Mesendoderm (in vitro differentiated cells): ENCODE measurements at regions not wholly inside any gene's neighbourhood (a gene's known extent, or its start where the extent isn't known, plus 50 kb on each side); places are given as distances from the start of the nearest gene placed in this dataset.
"Not testable (repeated sequence)": the region's sequence is repeated elsewhere in the genome, so short reads cannot be mapped to it uniquely, and the experiment has no call there.

Experiments used
- DNase-seq: peaks from one replicate; pipeline ENCODE4 v3.0.0; 2013
- H2AK5ac ChIP-seq: 2 replicates; pipeline ENCODE4 v1.6.1; 2013; ENCODE audit warnings: low read length, inconsistent platforms
- H2BK120ac ChIP-seq: 2 replicates; pipeline ENCODE4 v1.6.1; 2013; ENCODE audit warnings: low read depth, mild to moderate bottlenecking, low read length, moderate library complexity, mixed read lengths
- H2BK15ac ChIP-seq: replicated peaks from 2 replicates; pipeline ENCODE4 v1.6.1; 2013; ENCODE audit warnings: low read depth, mild to moderate bottlenecking, moderate library complexity
- H2BK5ac ChIP-seq: 2 replicates; pipeline ENCODE4 v1.6.1; 2013; ENCODE audit warnings: low read length, inconsistent platforms
- H3K18ac ChIP-seq: 2 replicates; pipeline ENCODE4 v1.6.1; 2013; ENCODE audit warnings: mild to moderate bottlenecking, low read length, mixed read lengths
- H3K23ac ChIP-seq: one replicate; pipeline ENCODE4 v1.6.1; 2013; ENCODE audit warnings: low read length
- H3K27ac ChIP-seq: 2 replicates; pipeline ENCODE4 v1.5.1; 2013; ENCODE audit warnings: low read depth, mild to moderate bottlenecking, inconsistent platforms, low read length, moderate library complexity
- H3K27me3 ChIP-seq: 2 replicates; pipeline ENCODE4 v1.6.1; 2013; ENCODE audit warnings: low read length, control low read depth, mild to moderate bottlenecking, inconsistent platforms; ENCODE audit not compliant: insufficient read depth, poor library complexity
- H3K36me3 ChIP-seq: 2 replicates; pipeline ENCODE4 v1.6.1; 2013; ENCODE audit warnings: low read length, inconsistent platforms; ENCODE audit not compliant: control insufficient read depth, insufficient read depth
- H3K4ac ChIP-seq: one replicate; pipeline ENCODE4 v1.6.1; 2013; ENCODE audit warnings: low read depth, mild to moderate bottlenecking, low read length, moderate library complexity
- H3K4me1 ChIP-seq: 2 replicates; pipeline ENCODE4 v1.6.1; 2013; ENCODE audit warnings: low read depth, low read length, inconsistent platforms; ENCODE audit not compliant: control insufficient read depth
- H3K4me2 ChIP-seq: 2 replicates; pipeline ENCODE4 v1.6.1; 2013; ENCODE audit warnings: low read length
- H3K4me3 ChIP-seq: 2 replicates; pipeline ENCODE4 v1.5.1; 2013; ENCODE audit warnings: mild to moderate bottlenecking, low read length
- H3K56ac ChIP-seq: one replicate; pipeline ENCODE4 v1.6.1; 2013; ENCODE audit warnings: low read length
- H3K79me1 ChIP-seq: 2 replicates; pipeline ENCODE4 v1.6.1; 2013; ENCODE audit warnings: low read length, inconsistent platforms
- H3K79me2 ChIP-seq: 2 replicates; pipeline ENCODE4 v1.6.1; 2013; ENCODE audit warnings: mild to moderate bottlenecking, low read length; ENCODE audit not compliant: control insufficient read depth, insufficient read depth
- H3K9ac ChIP-seq: 2 replicates; pipeline ENCODE4 v1.6.1; 2013; ENCODE audit warnings: low read length, inconsistent platforms
- H4K5ac ChIP-seq: one replicate; pipeline ENCODE4 v1.6.1; 2013; ENCODE audit warnings: low read length
- H4K8ac ChIP-seq: one replicate; pipeline ENCODE4 v1.6.1; 2013; ENCODE audit warnings: low read depth, mild to moderate bottlenecking, control low read depth, low read length, moderate library complexity
- WGBS: extraction: QIAGEN DNeasy Blood & Tissue Kit; methylation state at CpG from one replicate; pipeline ENCODE4 v1.1.7; 2013; ENCODE audit warnings: low lambda C conversion rate, missing lambda C conversion rate; ENCODE audit not compliant: insufficient coverage; ENCODE audit errors: extremely low coverage; 5-methylcytosine and 5-hydroxymethylcytosine counted together

DNA sequence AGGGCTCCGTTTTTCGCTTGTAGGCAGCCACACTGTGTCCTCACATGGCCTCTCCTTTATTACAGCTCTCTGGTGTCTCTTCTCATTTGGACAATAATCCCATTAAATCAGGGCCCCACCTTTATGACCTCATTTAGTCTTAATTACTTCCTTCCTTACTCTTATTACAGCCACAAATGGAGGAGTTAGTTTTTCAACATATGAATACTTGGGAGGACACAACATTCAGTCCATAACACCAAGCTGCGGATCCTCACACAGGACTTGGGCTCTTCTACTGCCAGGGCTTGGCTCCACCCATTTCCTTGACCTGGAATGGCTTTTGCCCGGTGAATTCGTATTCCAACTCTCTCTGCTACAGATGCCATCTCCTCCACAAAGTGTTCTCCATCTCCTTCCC lies 74.3 kb upstream of the SLC7A14 start:
- Histone ChIP-seq H3K27ac (no peak overlapping the region), H3K4me1 (no peaks in the 10 kb centered on the region), H3K4ac (no peak overlapping the region), H3K27me3 (no peaks in the 10 kb centered on the region), H2BK15ac (no peak overlapping the region), H3K79me1 (no peaks in the 10 kb centered on the region), H2BK5ac (no peak overlapping the region), H2BK120ac (no peak overlapping the region), H2AK5ac (no peak overlapping the region), H3K9ac (no peak overlapping the region), H3K4me2 (no peak overlapping the region), H3K4me3 (no peak overlapping the region), H4K8ac (no peak overlapping the region), H3K56ac (no peak overlapping the region), H3K23ac (no peak overlapping the region), H3K36me3 (no peaks in the 10 kb centered on the region), H3K79me2 (no peaks in the 10 kb centered on the region), H4K5ac (no peak overlapping the region), H3K18ac (no peak overlapping the region)
- no CpG with 5 or more reads among the region's 5 CpGs for WGBS
- DNase-seq: no peak

DNA sequence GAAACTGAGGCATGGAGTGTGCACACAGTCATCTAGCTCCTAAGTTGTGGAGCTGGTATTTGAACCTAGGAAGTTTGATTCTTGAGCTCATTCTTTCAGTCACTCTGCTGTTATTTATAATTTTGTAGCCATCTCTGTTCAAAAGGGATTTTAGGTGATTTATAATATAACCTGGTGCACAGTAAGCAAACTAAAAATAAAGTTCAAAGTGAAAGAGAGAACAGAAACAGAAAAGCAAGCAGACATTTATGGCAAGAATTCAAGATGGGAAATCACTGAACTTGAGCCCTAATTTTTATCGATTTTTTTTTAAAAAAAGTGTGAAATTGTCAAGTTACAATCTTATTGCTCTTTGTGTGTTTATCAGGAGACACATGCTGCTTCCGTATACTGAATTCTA lies 71.4 kb upstream of the SLC7A14 start:
- no peaks in the 10 kb centered on the region for H3K36me3 ChIP-seq
- H2AK5ac ChIP-seq: no peak overlapping the region
- WGBS: no CpG with 5 or more reads among the region's 2 CpGs

DNA sequence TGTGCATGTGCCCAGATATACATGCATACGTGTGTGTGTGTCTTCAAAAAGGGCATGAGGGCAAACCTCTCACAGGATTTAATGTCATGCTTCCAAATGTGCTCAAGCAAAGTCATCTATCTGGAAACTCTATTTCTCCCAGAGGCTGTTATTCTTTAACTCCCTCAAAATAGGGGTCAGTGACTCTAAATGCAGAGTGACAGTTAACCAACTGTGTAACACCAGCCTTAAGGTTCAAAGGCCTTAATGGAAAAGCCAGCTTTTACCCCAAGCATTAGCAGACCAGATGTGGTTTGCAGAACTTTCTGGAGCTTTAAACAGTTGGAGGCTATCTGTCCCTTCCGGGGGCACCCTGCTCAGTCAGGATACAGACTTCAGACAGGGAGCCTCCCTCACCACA lies 70.4 kb upstream of the SLC7A14 start:
- H4K8ac ChIP-seq: no peak overlapping the region
- H3K4me2 ChIP-seq: no peak overlapping the region
- no peaks in the 10 kb centered on the region for H3K79me2 ChIP-seq
- no peaks in the 10 kb centered on the region for H3K27me3 ChIP-seq
- no peak overlapping the region for H3K4me3 ChIP-seq
- H2BK5ac ChIP-seq: no peak overlapping the region
- H3K36me3 ChIP-seq: no peaks in the 10 kb centered on the region
- no peak overlapping the region for H3K18ac ChIP-seq
- no CpG with 5 or more reads among the region's 2 CpGs for WGBS
- no peaks in the 10 kb centered on the region for H3K79me1 ChIP-seq
- H2BK15ac ChIP-seq: no peak overlapping the region
- no peak overlapping the region for H3K27ac ChIP-seq
- no peak overlapping the region for H3K9ac ChIP-seq
- H3K4ac ChIP-seq: no peak overlapping the region
- no peak overlapping the region for H2BK120ac ChIP-seq
- no peak for DNase-seq
- H3K56ac ChIP-seq: no peak overlapping the region
- H2AK5ac ChIP-seq: no peak overlapping the region
- H3K23ac ChIP-seq: no peak overlapping the region
- H4K5ac ChIP-seq: no peak overlapping the region
- H3K4me1 ChIP-seq: no peaks in the 10 kb centered on the region

More for the DNA sequence above, 71.4 kb upstream of the SLC7A14 start:
- Histone ChIP-seq H3K79me1 (no peaks in the 10 kb centered on the region), H3K4ac (no peak overlapping the region), H3K56ac (no peak overlapping the region), H3K27me3 (no peaks in the 10 kb centered on the region), H2BK5ac (no peak overlapping the region), H3K9ac (no peak overlapping the region), H3K18ac (no peak overlapping the region), H4K5ac (no peak overlapping the region), H2BK15ac (no peak overlapping the region), H3K4me3 (no peak overlapping the region), H3K4me1 (no peaks in the 10 kb centered on the region), H4K8ac (no peak overlapping the region), H2BK120ac (no peak overlapping the region), H3K79me2 (no peaks in the 10 kb centered on the region), H3K27ac (no peak overlapping the region), H3K23ac (no peak overlapping the region), H3K4me2 (no peak overlapping the region)
- no peak for DNase-seq

DNA sequence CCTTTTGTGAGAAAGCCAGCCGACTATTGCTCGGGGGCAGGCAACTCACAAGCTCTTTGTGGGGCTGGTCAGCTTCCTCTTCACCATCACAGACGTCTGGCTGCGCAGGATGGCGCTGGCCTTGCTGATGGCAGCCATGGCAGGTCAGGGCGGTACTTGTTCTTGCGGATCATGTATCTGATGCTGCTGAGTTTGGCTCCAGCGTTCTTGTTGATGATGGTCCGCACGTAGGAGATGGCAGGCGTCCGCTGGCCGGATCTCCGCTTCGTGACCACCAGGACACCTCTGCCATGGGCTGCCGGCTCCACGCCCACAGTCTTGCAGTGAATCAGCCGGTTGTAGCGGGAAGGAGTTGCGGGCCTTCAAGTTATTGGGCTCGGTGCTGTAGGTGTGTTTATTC lies 67.9 kb upstream of the SLC7A14 start:
- no CpG with 5 or more reads among the region's 21 CpGs for WGBS
- H4K8ac ChIP-seq: no peak overlapping the region

DNA sequence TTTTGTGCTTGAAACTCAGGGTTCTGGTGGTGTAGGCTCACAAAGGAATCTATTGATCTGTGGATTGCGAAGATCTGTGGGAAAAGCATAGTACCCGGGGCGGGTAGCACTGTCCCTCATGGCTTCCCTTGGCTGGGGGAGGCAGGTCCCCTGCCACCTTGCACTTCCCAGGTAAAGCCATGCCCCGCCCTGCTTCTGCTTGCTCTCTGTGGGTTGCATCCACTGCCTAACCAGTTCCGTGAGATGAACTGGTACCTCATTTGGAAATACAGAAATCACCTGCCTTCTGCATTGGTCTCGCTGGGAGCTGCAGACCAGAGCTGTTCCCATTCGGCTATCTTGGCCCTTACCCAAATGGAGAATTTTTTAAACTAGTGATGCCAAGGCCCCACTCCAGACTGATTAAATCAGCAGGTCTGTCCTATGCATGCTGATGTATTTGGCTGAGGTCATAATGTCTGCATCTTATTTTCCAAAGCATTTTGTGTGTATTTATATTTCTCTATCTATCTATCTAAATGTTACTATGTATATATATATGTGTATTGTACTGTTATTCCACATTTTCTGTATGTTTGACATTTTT lies 65.5 kb upstream of the SLC7A14 start:
- Histone ChIP-seq H3K23ac (no peak overlapping the region), H2BK15ac (no peak overlapping the region), H3K79me1 (no peaks in the 10 kb centered on the region), H3K9ac (no peak overlapping the region), H4K8ac (no peak overlapping the region), H2AK5ac (no peak overlapping the region), H2BK120ac (no peak overlapping the region), H3K79me2 (no peaks in the 10 kb centered on the region), H3K4me2 (no peak overlapping the region), H3K4ac (no peak overlapping the region), H3K4me1 (peaks cover 4% of the 10 kb centered on the region), H3K4me3 (no peak overlapping the region), H3K18ac (no peak overlapping the region), H3K27ac (no peak overlapping the region), H3K36me3 (no peaks in the 10 kb centered on the region), H3K27me3 (no peaks in the 10 kb centered on the region), H4K5ac (no peak overlapping the region), H3K56ac (peak overlapping the region; percentile 49), H2BK5ac (no peak overlapping the region)
- WGBS: no CpG with 5 or more reads among the region's 7 CpGs
- DNase-seq: no peak

More for the DNA sequence above, 67.9 kb upstream of the SLC7A14 start:
- H2BK15ac ChIP-seq: no peak overlapping the region
- H3K23ac ChIP-seq: no peak overlapping the region
- no peaks in the 10 kb centered on the region for H3K79me2 ChIP-seq
- H3K4me2 ChIP-seq: no peak overlapping the region
- no peak overlapping the region for H3K27ac ChIP-seq
- no peak overlapping the region for H3K4me3 ChIP-seq
- H3K4ac ChIP-seq: no peak overlapping the region
- H3K36me3 ChIP-seq: no peaks in the 10 kb centered on the region
- H3K9ac ChIP-seq: no peak overlapping the region
- H3K56ac ChIP-seq: no peak overlapping the region
- no peak overlapping the region for H4K5ac ChIP-seq
- H2BK120ac ChIP-seq: no peak overlapping the region
- peaks cover 4% of the 10 kb centered on the region for H3K4me1 ChIP-seq
- H3K27me3 ChIP-seq: no peaks in the 10 kb centered on the region
- H3K79me1 ChIP-seq: no peaks in the 10 kb centered on the region
- no peak overlapping the region for H3K18ac ChIP-seq
- DNase-seq: no peak
- no peak overlapping the region for H2BK5ac ChIP-seq
- no peak overlapping the region for H2AK5ac ChIP-seq

DNA sequence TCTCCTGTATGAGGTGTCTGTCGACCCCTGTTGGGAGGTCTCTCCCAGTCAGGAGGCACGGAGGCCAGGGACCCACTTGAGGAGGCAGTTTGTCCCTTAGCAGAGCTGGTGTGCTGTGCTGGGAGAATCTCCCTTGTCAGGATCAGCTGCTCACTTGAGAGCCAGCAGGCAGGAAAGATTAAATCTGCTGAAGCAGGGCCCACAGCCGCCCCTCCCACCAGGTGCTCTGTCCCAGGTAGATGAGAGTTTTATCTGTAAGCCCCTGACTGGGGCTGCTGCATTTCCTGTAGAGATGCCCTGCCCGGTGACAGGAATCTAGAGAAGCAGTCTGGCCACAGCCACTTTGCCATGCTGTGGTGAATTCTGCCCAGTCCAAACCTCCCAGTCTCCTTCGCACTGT lies 64.7 kb upstream of the SLC7A14 start:
- not testable (repeated sequence) for H4K5ac ChIP-seq, H2BK5ac ChIP-seq, H3K27me3 ChIP-seq, H3K79me1 ChIP-seq, H2AK5ac ChIP-seq, H2BK120ac ChIP-seq, H3K18ac ChIP-seq, H3K36me3 ChIP-seq, H3K23ac ChIP-seq, H3K4ac ChIP-seq, H3K9ac ChIP-seq, H3K4me3 ChIP-seq, H3K4me1 ChIP-seq, H3K79me2 ChIP-seq, H2BK15ac ChIP-seq, H4K8ac ChIP-seq, H3K27ac ChIP-seq, H3K4me2 ChIP-seq
- peak overlapping the region; percentile 49 for H3K56ac ChIP-seq
- no CpG with 5 or more reads among the region's 5 CpGs for WGBS
- DNase-seq: peak; percentile 49
